ENCODE measurements at regions not wholly inside any gene's neighbourhood (a gene's known extent, or its start where the extent isn't known, plus 50 kb on each side); places are given as distances from the start of the nearest gene placed in this dataset.

DNA sequence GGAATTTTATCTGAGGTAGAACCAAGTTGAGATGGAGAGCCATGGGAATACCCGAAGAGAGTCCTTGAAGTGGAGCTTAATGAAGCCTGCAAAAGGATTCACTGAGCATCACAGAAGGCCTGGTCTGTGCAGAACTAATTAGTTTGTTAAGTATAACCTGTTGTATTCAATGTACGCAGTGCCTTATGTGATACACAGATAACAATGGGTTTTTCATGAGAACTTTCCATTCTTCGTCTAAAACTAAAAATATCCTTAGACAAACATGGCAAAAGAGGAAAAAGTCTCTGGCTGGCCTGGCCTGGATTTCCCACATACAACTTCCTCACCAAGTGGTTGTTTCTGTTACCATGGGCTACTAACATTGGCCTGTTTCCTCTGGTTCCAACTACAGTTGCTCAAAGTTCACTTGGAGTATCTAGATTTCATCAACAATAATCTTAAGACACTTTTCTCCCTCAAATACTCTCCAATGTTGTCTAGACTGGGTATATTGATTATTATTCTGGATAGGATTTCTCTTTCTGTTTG, 237.6 kb upstream of the ZNF462 start:
- Histone ChIP-seq H3K9me2 (replicated peaks; ENCODE audit: insufficient read depth) (no peaks in the 10 kb centered on the region), H3K4me2 (no peak overlapping the region), H4K20me1 (ENCODE audit: insufficient read depth, poor library complexity, severe bottlenecking) (no peaks in the 10 kb centered on the region), H3K27me3 (no peaks in the 10 kb centered on the region), H3K4me1 (ENCODE audit: insufficient read depth) (no peaks in the 10 kb centered on the region), H3K9me3 (ENCODE audit: low read depth) (no peaks in the 10 kb centered on the region), H2AFZ (no peak overlapping the region), H3K27ac (no peak overlapping the region), H3K79me2 (no peaks in the 10 kb centered on the region), H3K4me3 (no peak overlapping the region), H3K36me3 (replicated peaks; ENCODE audit: insufficient read depth, low read depth) (no peaks in the 10 kb centered on the region)
- no peak for TF ChIP-seq CTCF (IDR thresholded peaks at IDR 0.05; ENCODE audit: poor library complexity)
- no peak for TF ChIP-seq EZH2phosphoT487 (IDR thresholded peaks at IDR 0.05; ENCODE audit: low read depth, severe bottlenecking, unreplicated experiment)
- no peak for TF ChIP-seq EZH2 (IDR thresholded peaks at IDR 0.05; ENCODE audit: borderline replicate concordance)
- 87% methylated on average over 3 of the region's 3 CpGs for WGBS (ENCODE audit: low lambda C conversion rate, missing lambda C conversion rate)
- no peak for DNase-seq (ENCODE audit: low spot score)

DNA sequence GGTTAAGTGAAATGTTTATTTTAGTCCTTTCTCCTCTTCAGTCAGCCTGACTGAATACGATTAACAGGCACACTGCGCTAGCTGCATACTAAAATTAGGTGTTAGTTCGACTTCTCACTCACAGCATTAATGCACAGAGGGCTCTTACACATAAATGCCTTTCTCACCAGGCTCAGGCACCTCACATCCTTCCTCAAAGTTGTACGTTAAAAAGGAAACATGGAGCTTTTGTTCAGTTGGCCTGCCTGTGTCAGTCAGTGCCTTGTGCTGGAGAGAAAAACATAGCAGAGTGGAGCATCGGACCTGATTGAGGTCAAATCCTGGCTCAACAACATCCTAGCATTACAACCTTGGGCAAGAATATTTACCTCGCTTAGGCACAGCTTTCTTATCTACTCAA, 236.0 kb upstream of the ZNF462 start:
- 80% methylated on average over 6 of the region's 6 CpGs for WGBS (ENCODE audit: low lambda C conversion rate, missing lambda C conversion rate)
- H3K4me3 ChIP-seq: no peak overlapping the region
- H3K36me3 ChIP-seq (replicated peaks; ENCODE audit: insufficient read depth, low read depth): no peaks in the 10 kb centered on the region
- H3K27ac ChIP-seq: no peak overlapping the region
- no peaks in the 10 kb centered on the region for H3K9me2 ChIP-seq (replicated peaks; ENCODE audit: insufficient read depth)
- no peak overlapping the region for H3K4me2 ChIP-seq
- H2AFZ ChIP-seq: no peak overlapping the region
- no peak for DNase-seq (ENCODE audit: low spot score)
- H3K4me1 ChIP-seq (ENCODE audit: insufficient read depth): no peaks in the 10 kb centered on the region
- no peaks in the 10 kb centered on the region for H3K9me3 ChIP-seq (ENCODE audit: low read depth)
- H3K79me2 ChIP-seq: no peaks in the 10 kb centered on the region
- TF ChIP-seq EZH2 (IDR thresholded peaks at IDR 0.05; ENCODE audit: borderline replicate concordance) (no peak), CTCF (IDR thresholded peaks at IDR 0.05; ENCODE audit: poor library complexity) (no peak), EZH2phosphoT487 (IDR thresholded peaks at IDR 0.05; ENCODE audit: low read depth, severe bottlenecking, unreplicated experiment) (no peak)
- no peaks in the 10 kb centered on the region for H3K27me3 ChIP-seq
- no peaks in the 10 kb centered on the region for H4K20me1 ChIP-seq (ENCODE audit: insufficient read depth, poor library complexity, severe bottlenecking)

GRCh38 chr9:106632621-106633020, 230.3 kb upstream of the ZNF462 start:
- Histone ChIP-seq H3K4me3 (no peak overlapping the region), H3K27ac (no peak overlapping the region), H2AFZ (no peak overlapping the region), H3K36me3 (replicated peaks; ENCODE audit: insufficient read depth, low read depth) (no peaks in the 10 kb centered on the region), H3K27me3 (no peaks in the 10 kb centered on the region), H3K79me2 (no peaks in the 10 kb centered on the region), H3K4me2 (no peak overlapping the region), H4K20me1 (ENCODE audit: insufficient read depth, poor library complexity, severe bottlenecking) (no peaks in the 10 kb centered on the region), H3K4me1 (ENCODE audit: insufficient read depth) (no peaks in the 10 kb centered on the region), H3K9me3 (ENCODE audit: low read depth) (no peaks in the 10 kb centered on the region), H3K9me2 (replicated peaks; ENCODE audit: insufficient read depth) (no peaks in the 10 kb centered on the region)
- DNase-seq (ENCODE audit: low spot score): peak; percentile 48
- TF ChIP-seq EZH2 (IDR thresholded peaks at IDR 0.05; ENCODE audit: borderline replicate concordance) (no peak), CTCF (IDR thresholded peaks at IDR 0.05; ENCODE audit: poor library complexity) (no peak), EZH2phosphoT487 (IDR thresholded peaks at IDR 0.05; ENCODE audit: low read depth, severe bottlenecking, unreplicated experiment) (no peak)
- WGBS (ENCODE audit: low lambda C conversion rate, missing lambda C conversion rate): 51% methylated on average over 3 of the region's 3 CpGs

DNA sequence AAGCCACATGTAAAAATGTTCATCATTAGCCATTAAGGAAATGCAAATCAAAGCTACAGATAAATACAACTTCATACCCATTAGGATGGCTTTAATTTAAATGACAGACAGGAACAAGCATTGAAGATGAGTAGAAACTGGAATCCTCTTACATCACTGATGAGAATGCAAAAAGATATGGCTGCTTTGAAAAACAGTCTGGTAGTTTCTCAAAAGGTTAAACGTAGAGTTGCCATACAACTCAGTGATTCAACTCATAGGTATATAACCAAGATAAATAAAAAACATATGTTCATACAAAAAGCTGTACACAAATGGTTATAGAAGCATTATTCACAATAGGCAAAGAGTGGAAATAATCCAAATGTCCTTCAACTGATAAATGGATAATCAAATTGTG, 228.8 kb upstream of the ZNF462 start:
- no peak for TF ChIP-seq CTCF (IDR thresholded peaks at IDR 0.05; ENCODE audit: poor library complexity)
- TF ChIP-seq EZH2phosphoT487 (IDR thresholded peaks at IDR 0.05; ENCODE audit: low read depth, severe bottlenecking, unreplicated experiment): no peak
- no peak for TF ChIP-seq EZH2 (IDR thresholded peaks at IDR 0.05; ENCODE audit: borderline replicate concordance)
- H3K9me3 ChIP-seq (ENCODE audit: low read depth): no peaks in the 10 kb centered on the region
- no peaks in the 10 kb centered on the region for H3K4me1 ChIP-seq (ENCODE audit: insufficient read depth)
- no peaks in the 10 kb centered on the region for H3K27me3 ChIP-seq
- no peak overlapping the region for H2AFZ ChIP-seq
- no peaks in the 10 kb centered on the region for H3K36me3 ChIP-seq (replicated peaks; ENCODE audit: insufficient read depth, low read depth)
- H3K4me3 ChIP-seq: no peak overlapping the region
- DNase-seq (ENCODE audit: low spot score): no peak
- H3K4me2 ChIP-seq: no peak overlapping the region
- H4K20me1 ChIP-seq (ENCODE audit: insufficient read depth, poor library complexity, severe bottlenecking): no peaks in the 10 kb centered on the region
- H3K27ac ChIP-seq: no peak overlapping the region
- no peaks in the 10 kb centered on the region for H3K79me2 ChIP-seq
- no peaks in the 10 kb centered on the region for H3K9me2 ChIP-seq (replicated peaks; ENCODE audit: insufficient read depth)
- 68% methylated on average over 1 of the region's 1 CpG for WGBS (ENCODE audit: low lambda C conversion rate, missing lambda C conversion rate)

Measured in hepatocyte (in vitro differentiated cells).